PFSK-1 (cell line): ENCODE measurements at regions not wholly inside any gene's neighbourhood (a gene's known extent, or its start where the extent isn't known, plus 50 kb on each side); places are given as distances from the start of the nearest gene placed in this dataset.

Source experiments
- FOXP2 ChIP-seq: optimal IDR thresholded peaks from 2 replicates; pipeline ENCODE3; 2011; ENCODE audit warnings: borderline replicate concordance, control low read depth, inconsistent platforms; ENCODE audit not compliant: insufficient read depth; ENCODE audit errors: extremely low read length, extremely low read depth
- POLR2AphosphoS5 ChIP-seq: IDR thresholded peaks from 2 replicates; pipeline ENCODE4 v1.6.1; 2012; ENCODE audit warnings: low read depth, mild to moderate bottlenecking, control low read depth, low read length, moderate library complexity
- REST ChIP-seq, 2 experiments: IDR thresholded peaks; 2 replicates each; pipeline versions ENCODE4 v1.6.1 to v1.8.0; 2011 to 2012; ENCODE audit warnings: low read depth in 2 of 2, low read length in 2 of 2, control low read depth in 1 of 2, inconsistent platforms in 1 of 2, mild to moderate bottlenecking in 1 of 2, moderate library complexity in 1 of 2; ENCODE audit not compliant: insufficient read depth in 1 of 2
- SIN3A ChIP-seq: IDR thresholded peaks from 2 replicates; pipeline ENCODE4 v1.6.1; 2012; ENCODE audit warnings: mild to moderate bottlenecking, low read length, moderate library complexity, borderline replicate concordance; ENCODE audit not compliant: insufficient read depth
- TAF1 ChIP-seq: IDR thresholded peaks from 2 replicates; pipeline ENCODE4 v1.6.1; 2012; ENCODE audit warnings: low read length, control low read depth, borderline replicate concordance; ENCODE audit not compliant: insufficient read depth

GRCh38 chr1:67919274-67920072, 86.2 kb upstream of the GNG12 start:
- TF ChIP-seq SIN3A (no peak), FOXP2 (no peak), REST (IDR thresholded peaks at IDR 0.05; ENCODE audit: insufficient read depth in 1 of 2, low read depth in 2 of 2, low read length in 2 of 2) (no peak), POLR2AphosphoS5 (no peak)

- TF ChIP-seq SIN3A: no peak
- no peak for TF ChIP-seq REST (IDR thresholded peaks at IDR 0.05; ENCODE audit: insufficient read depth in 1 of 2, low read depth in 2 of 2, low read length in 2 of 2)
- TF ChIP-seq POLR2AphosphoS5: no peak
- no peak for TF ChIP-seq TAF1
- TF ChIP-seq FOXP2: no peak
These were observed 84.8 kb upstream of the GNG12 start for GRCh38 chr1:67918067-67918466.

- TF ChIP-seq SIN3A: no peak
- no peak for TF ChIP-seq FOXP2
- TF ChIP-seq POLR2AphosphoS5: no peak
- no peak for TF ChIP-seq TAF1
- no peak for TF ChIP-seq REST (IDR thresholded peaks at IDR 0.05; ENCODE audit: insufficient read depth in 1 of 2, low read depth in 2 of 2, low read length in 2 of 2)
These were observed 83.7 kb upstream of the GNG12 start for GRCh38 chr1:67917006-67917405.

- TF ChIP-seq TAF1: no peak
- TF ChIP-seq SIN3A: no peak
- no peak for TF ChIP-seq REST (IDR thresholded peaks at IDR 0.05; ENCODE audit: insufficient read depth in 1 of 2, low read depth in 2 of 2, low read length in 2 of 2)
- no peak for TF ChIP-seq POLR2AphosphoS5
- no peak for TF ChIP-seq FOXP2
These were observed 83.0 kb upstream of the GNG12 start for GRCh38 chr1:67916140-67916886.

- TF ChIP-seq REST (IDR thresholded peaks at IDR 0.05; ENCODE audit: insufficient read depth in 1 of 2, low read depth in 2 of 2, low read length in 2 of 2) (no peak), POLR2AphosphoS5 (no peak), FOXP2 (no peak), SIN3A (no peak), TAF1 (no peak)
These were observed 76.5 kb upstream of the GNG12 start for GRCh38 chr1:67909776-67910175.
